ENCODE measurements at regions not wholly inside any gene's neighbourhood (a gene's known extent, or its start where the extent isn't known, plus 50 kb on each side); places are given as distances from the start of the nearest gene placed in this dataset.

GRCh38 chr1:94629259-94630181 is 88.0 kb upstream of the F3 start:
- TF ChIP-seq POLR2AphosphoS5 (IDR thresholded peaks at IDR 0.05; ENCODE audit: low read depth) (no peak), CTCF (IDR thresholded peaks at IDR 0.05; ENCODE audit: insufficient read depth, low read length) (no peak), REST (IDR thresholded peaks at IDR 0.05; ENCODE audit: insufficient replicate concordance, low read depth) (no peak), GABPA (IDR thresholded peaks at IDR 0.05; ENCODE audit: low read depth) (no peak), SPI1 (IDR thresholded peaks at IDR 0.05; ENCODE audit: borderline replicate concordance, low read depth) (no peak)
